ENCODE measurements at regions not wholly inside any gene's neighbourhood (a gene's known extent, or its start where the extent isn't known, plus 50 kb on each side); places are given as distances from the start of the nearest gene placed in this dataset.

GRCh38 chr5:17431272-17432050 lies 66.6 kb upstream of the TAF11L2 start:
- no peak for DNase-seq (ENCODE audit: low spot score)

DNA sequence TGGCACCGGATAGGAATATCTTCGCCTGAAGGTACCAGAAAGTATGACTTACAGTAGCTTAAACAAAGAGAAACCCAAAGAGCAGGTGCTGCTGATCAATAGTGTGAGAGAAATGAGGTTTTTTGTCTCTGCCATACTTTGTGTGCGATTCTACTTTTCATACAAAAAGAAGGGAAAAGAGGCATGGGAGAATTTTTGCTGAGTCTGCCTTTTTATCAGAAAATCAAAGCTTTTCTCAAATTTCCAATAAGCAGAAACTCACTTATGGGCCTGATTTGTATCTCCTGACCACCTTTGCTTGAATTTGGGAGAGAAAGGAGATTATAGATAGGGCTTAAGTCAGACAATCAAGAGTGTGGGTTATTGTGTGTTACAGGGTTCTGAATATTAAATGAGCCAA lies 65.5 kb upstream of the TAF11L2 start:
- no peak for DNase-seq (ENCODE audit: low spot score)

- no peak for DNase-seq (ENCODE audit: low spot score)
These were observed 64.6 kb upstream of the TAF11L2 start for GRCh38 chr5:17433406-17433805.

- DNase-seq (ENCODE audit: low spot score), result no peak
These were observed 63.0 kb upstream of the TAF11L2 start for GRCh38 chr5:17434982-17435381.

- no peak for DNase-seq (ENCODE audit: low spot score)
These were observed 61.7 kb upstream of the TAF11L2 start for GRCh38 chr5:17436350-17436749.

DNA sequence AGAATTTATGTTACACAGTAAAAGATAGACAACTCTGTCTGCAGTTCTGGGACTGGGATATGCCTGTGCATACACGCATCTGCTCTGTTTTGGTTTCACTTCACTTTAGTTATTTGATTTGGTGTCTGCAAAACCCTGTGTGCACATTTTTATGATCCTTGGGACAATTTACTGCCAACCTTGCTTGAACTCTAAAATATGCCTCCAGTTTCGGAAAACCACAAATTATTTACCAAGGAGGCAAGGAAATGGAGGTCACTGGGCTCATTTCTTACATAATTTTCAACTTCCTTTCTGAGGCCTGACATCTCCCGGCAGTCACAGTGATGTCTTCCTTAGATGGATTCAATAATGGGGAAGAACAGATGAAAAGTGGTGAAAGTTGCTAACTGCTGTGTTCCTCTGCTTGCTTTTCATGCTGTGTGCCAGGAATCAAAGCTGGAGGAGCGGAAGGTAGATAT lies 61.2 kb upstream of the TAF11L2 start:
- DNase-seq (ENCODE audit: low spot score), result no peak

DNA sequence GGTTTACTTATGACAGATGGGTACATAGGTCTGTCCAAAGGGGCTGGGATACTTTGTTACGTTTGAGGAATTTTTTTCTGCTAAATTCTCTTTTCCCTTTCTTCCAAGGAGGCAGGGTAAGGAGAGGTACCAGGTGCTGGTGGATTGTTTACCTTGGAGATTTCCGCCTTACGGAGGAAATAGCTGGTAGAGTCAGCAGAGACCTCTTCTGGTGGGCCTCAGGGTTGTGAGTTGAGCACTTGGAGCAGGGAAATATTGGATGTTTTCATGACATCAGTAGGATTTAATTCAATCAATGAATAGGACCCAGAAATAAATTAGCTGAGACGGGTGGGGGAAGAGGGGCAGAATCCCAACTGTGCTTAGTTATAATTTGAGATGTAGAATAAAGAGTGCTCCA lies 60.0 kb upstream of the TAF11L2 start:
- no peak for DNase-seq (ENCODE audit: low spot score)

DNA sequence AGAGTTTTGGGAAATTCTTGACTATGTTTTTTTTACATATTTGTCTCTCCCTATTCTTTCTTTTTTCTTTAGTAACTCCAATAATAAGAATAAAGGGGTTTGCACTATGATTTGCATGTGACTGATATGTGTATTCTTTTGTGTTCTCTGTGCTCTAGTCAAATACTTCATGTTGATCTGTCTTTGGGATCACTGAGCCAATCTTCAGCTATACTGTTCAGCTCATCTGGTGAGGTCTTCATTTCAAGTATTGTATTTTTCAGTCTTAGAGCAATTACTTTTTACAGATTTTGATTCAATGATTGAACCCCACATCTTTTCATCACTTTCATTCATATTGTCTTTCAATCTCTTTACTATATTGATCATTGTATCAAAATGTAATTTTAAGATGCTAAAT lies 58.1 kb upstream of the TAF11L2 start:
- DNase-seq (ENCODE audit: low spot score), result no peak

DNA sequence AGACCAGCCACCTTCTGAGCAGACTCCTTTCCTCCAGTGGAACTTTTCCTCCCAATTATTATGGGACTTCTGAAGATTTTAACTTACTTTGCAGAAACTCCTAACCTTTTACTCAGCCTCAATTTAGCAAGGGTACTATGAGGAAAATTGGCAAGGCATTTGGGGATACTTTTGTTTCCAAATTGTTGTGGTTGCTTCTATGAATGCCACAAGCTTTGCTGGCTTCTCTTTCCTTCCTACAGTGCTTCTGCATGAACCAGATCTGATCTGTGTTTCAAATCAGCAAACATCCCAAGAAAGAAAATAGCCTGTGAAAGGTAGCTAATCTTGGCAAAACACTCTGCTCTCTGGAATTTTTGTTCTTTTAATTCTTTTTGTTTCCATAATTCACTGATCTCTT lies 57.3 kb upstream of the TAF11L2 start:
- no peak for DNase-seq (ENCODE audit: low spot score)

DNA sequence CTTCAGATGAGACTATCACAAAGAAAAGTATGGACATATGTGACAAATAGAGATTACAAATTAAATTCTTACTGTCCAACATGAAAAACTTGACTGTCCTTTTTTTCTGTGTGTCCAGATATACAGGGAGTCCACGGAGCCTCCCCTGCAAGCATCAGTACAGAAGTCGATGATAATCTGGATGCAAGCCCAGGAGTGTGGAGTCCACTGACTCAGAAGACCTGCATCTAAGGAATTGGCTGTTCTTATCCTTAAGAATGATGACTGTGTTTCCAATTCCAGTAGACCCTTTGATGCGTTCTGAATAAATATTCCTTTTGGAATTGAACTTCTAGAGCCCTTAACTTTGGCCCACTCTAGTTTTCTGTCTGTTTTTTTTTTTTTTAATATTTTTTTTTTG lies 56.7 kb upstream of the TAF11L2 start:
- DNase-seq (ENCODE audit: low spot score), result no peak

GRCh38 chr5:17443333-17444130 lies 54.5 kb upstream of the TAF11L2 start:
- no peak for DNase-seq (ENCODE audit: low spot score)

- DNase-seq (ENCODE audit: low spot score), result no peak
These were observed 53.5 kb upstream of the TAF11L2 start for GRCh38 chr5:17444496-17444895.

- no peak for DNase-seq (ENCODE audit: low spot score)
These were observed 52.8 kb upstream of the TAF11L2 start for GRCh38 chr5:17445185-17445584.
